Cardiac fibroblast (primary cell): ENCODE measurements at regions not wholly inside any gene's neighbourhood (a gene's known extent, or its start where the extent isn't known, plus 50 kb on each side); places are given as distances from the start of the nearest gene placed in this dataset.

Experiments used
- DNase-seq, 2 donors: peaks; one replicate each; pipeline versions ENCODE4 v3.0.0 to v3.0.0-alpha.2; 2010; ENCODE audit warnings: low read depth in 2 of 2
- H3K4me3 ChIP-seq, 2 donors: replicated peaks in 1 of 2; 1 replicate in 1 of 2; 2 replicates in 1 of 2; pipeline ENCODE4 v1.5.1; 2011; ENCODE audit warnings: low read depth in 2 of 2, low read length in 2 of 2, mild to moderate bottlenecking in 2 of 2, moderate library complexity in 1 of 2
- CTCF ChIP-seq: IDR thresholded peaks from one replicate; pipeline ENCODE4 v1.5.1; 2011; ENCODE audit warnings: low read depth, mild to moderate bottlenecking, low read length, inconsistent platforms

- no peak for TF ChIP-seq CTCF
- no peak for DNase-seq
- H3K4me3 ChIP-seq: no peak overlapping the region
Measured at GRCh38 chr20:55685425-55685824, 319.9 kb downstream of the CBLN4 start.

GRCh38 chr20:55684578-55684977, 320.7 kb downstream of the CBLN4 start:
- DNase-seq: no peak
- no peak for TF ChIP-seq CTCF
- H3K4me3 ChIP-seq: no peak overlapping the region

GRCh38 chr20:55678970-55679667, 326.2 kb downstream of the CBLN4 start:
- no peak for DNase-seq
- H3K4me3 ChIP-seq: no peak overlapping the region
- TF ChIP-seq CTCF: no peak

- TF ChIP-seq CTCF: no peak
- no peak for DNase-seq
- H3K4me3 ChIP-seq: no peak overlapping the region
Measured at GRCh38 chr20:55678126-55678525, 327.2 kb downstream of the CBLN4 start.

GRCh38 chr20:55677011-55677410, 328.3 kb downstream of the CBLN4 start:
- no peak for DNase-seq
- TF ChIP-seq CTCF: no peak
- no peak overlapping the region for H3K4me3 ChIP-seq

GRCh38 chr20:55676097-55676496, 329.2 kb downstream of the CBLN4 start:
- TF ChIP-seq CTCF: no peak
- H3K4me3 ChIP-seq: no peak overlapping the region
- DNase-seq: no peak

GRCh38 chr20:55668631-55669030, 336.7 kb downstream of the CBLN4 start:
- no peak for TF ChIP-seq CTCF
- no peak overlapping the region for H3K4me3 ChIP-seq
- no peak for DNase-seq
